ENCODE measurements at regions not wholly inside any gene's neighbourhood (a gene's known extent, or its start where the extent isn't known, plus 50 kb on each side); places are given as distances from the start of the nearest gene placed in this dataset.

GRCh38 chr9:12975496-12975895 lies 200.7 kb downstream of the LURAP1L start:
- TF ChIP-seq CTCF (IDR thresholded peaks at IDR 0.05) = no peak
- TF ChIP-seq POLR2A (IDR thresholded peaks at IDR 0.05) = no peak

Measured in thyroid gland (tissue), 4 donors.